Panc1 (cell line): ENCODE measurements at regions not wholly inside any gene's neighbourhood (a gene's known extent, or its start where the extent isn't known, plus 50 kb on each side); places are given as distances from the start of the nearest gene placed in this dataset.

ENCODE experiments used
- POLR2AphosphoS5 ChIP-seq: IDR thresholded peaks from 2 replicates; pipeline ENCODE4 v1.6.1; 2012; ENCODE audit warnings: mild to moderate bottlenecking, low read depth, low read length, moderate library complexity
- REST ChIP-seq, 2 experiments: IDR thresholded peaks; 2 replicates each; pipeline ENCODE4 v1.6.1; 2011 to 2012; ENCODE audit warnings: low read depth in 2 of 2, control low read depth in 1 of 2, low read length in 1 of 2, mild to moderate bottlenecking in 1 of 2, moderate library complexity in 1 of 2; ENCODE audit not compliant: insufficient read depth in 1 of 2
- SIN3A ChIP-seq: IDR thresholded peaks from 2 replicates; pipeline ENCODE4 v1.6.1; 2012; ENCODE audit warnings: low read depth, mild to moderate bottlenecking, low read length, moderate library complexity, borderline replicate concordance; ENCODE audit not compliant: insufficient read depth
- TCF7L2 ChIP-seq: IDR thresholded peaks from 2 replicates; pipeline ENCODE4 v1.6.1; 2011; ENCODE audit warnings: mild to moderate bottlenecking, low read depth, low read length, inconsistent platforms
- TF ChIP-seq, protein P1 (sequence below): fragments of 450-650 bp; IDR thresholded peaks from 2 replicates; pipeline ENCODE4 v1.5.1; 2017; ENCODE audit warnings: mild to moderate bottlenecking

DNA sequence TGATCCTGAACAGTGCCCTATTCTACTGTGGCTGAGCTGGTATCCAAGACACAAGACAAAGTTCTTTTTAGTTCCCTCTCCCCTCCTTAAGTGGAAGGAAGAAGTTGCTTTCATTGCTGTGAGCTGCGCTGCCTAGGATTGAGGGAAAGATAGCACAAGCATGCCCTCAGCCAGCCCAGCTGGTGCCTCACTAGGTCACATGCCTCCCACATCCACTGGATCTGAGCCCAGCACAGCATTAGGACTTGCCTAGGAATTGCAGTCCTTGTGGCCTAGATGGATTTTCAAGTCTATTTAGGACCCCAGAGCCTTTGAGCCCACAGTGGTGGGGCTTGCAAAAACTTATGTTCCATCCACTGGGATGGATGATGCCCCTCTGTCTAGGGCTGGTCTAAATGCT, 214.2 kb downstream of the ZNF248 start:
- TF ChIP-seq REST (IDR thresholded peaks at IDR 0.05; ENCODE audit: insufficient read depth in 1 of 2, low read depth in 2 of 2, low read length in 1 of 2) (no peak), POLR2AphosphoS5 (no peak), TCF7L2 (no peak), SIN3A (no peak)
- TF ChIP-seq, protein P1, sequence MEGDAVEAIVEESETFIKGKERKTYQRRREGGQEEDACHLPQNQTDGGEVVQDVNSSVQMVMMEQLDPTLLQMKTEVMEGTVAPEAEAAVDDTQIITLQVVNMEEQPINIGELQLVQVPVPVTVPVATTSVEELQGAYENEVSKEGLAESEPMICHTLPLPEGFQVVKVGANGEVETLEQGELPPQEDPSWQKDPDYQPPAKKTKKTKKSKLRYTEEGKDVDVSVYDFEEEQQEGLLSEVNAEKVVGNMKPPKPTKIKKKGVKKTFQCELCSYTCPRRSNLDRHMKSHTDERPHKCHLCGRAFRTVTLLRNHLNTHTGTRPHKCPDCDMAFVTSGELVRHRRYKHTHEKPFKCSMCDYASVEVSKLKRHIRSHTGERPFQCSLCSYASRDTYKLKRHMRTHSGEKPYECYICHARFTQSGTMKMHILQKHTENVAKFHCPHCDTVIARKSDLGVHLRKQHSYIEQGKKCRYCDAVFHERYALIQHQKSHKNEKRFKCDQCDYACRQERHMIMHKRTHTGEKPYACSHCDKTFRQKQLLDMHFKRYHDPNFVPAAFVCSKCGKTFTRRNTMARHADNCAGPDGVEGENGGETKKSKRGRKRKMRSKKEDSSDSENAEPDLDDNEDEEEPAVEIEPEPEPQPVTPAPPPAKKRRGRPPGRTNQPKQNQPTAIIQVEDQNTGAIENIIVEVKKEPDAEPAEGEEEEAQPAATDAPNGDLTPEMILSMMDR, result no peak
